IMR-90 (cell line): ENCODE measurements at regions not wholly inside any gene's neighbourhood (a gene's known extent, or its start where the extent isn't known, plus 50 kb on each side); places are given as distances from the start of the nearest gene placed in this dataset.

Experiments
- ATAC-seq: fragments of 200-7000 bp; cut with Tn5 transposase; 2 replicates; pipeline ENCODE4 v1.9.1; 2020; ENCODE audit warnings: low read depth, mild to moderate bottlenecking, moderate library complexity
- BruUV-seq: library from RNA; stranded (reverse); fragments of 400-500 nt; replicated peaks from 2 replicates; lab custom pipeline; 2021; lab: Mats Ljungman, UMichigan
- CTCF ChIA-PET: fragments of 300-600 bp; formaldehyde crosslinking; extraction: SDS; loops from one replicate; lab custom pipeline; 2021; ENCODE audit warnings: antibody characterized with exemption; lab: Yijun Ruan, JAX
- POLR2A ChIA-PET: fragments of 300-600 bp; sonication (Branson Sonifier 250); formaldehyde crosslinking; loops from one replicate; lab custom pipeline; 2022; ENCODE audit warnings: antibody characterized with exemption; ENCODE audit not compliant: unreplicated experiment; lab: Charles Lee
- DNase-seq: peaks from one replicate; pipeline ENCODE4 v3.0.0; 2013
- H2AFZ ChIP-seq: replicated peaks from 2 replicates; pipeline ENCODE3; 2013; ENCODE audit warnings: low read length, mild to moderate bottlenecking; ENCODE audit not compliant: poor library complexity
- H2AK5ac ChIP-seq: 2 replicates; pipeline ENCODE4 v1.6.1; 2013; ENCODE audit warnings: low read depth, low read length, inconsistent platforms
- H2AK9ac ChIP-seq: replicated peaks from 2 replicates; pipeline ENCODE3; 2013; ENCODE audit warnings: mild to moderate bottlenecking, low read depth, low read length, moderate library complexity; ENCODE audit not compliant: poor library complexity
- H2BK120ac ChIP-seq: 2 replicates; pipeline ENCODE4 v1.6.1; 2013; ENCODE audit warnings: low read depth, low read length, inconsistent platforms
- H2BK15ac ChIP-seq: 3 replicates; pipeline ENCODE4 v1.6.1; 2013; ENCODE audit warnings: low read depth, low read length, inconsistent platforms
- H2BK20ac ChIP-seq: 2 replicates; pipeline ENCODE4 v1.6.1; 2013; ENCODE audit warnings: low read depth, mild to moderate bottlenecking, inconsistent platforms, low read length, moderate library complexity
- H2BK5ac ChIP-seq: 2 replicates; pipeline ENCODE4 v1.6.1; 2013; ENCODE audit warnings: mild to moderate bottlenecking, low read depth, low read length, inconsistent platforms; ENCODE audit not compliant: poor library complexity, severe bottlenecking
- H3K14ac ChIP-seq: replicated peaks from 2 replicates; pipeline ENCODE4 v1.6.1; 2013; ENCODE audit warnings: low read depth, low read length, inconsistent platforms
- H3K18ac ChIP-seq: 2 replicates; pipeline ENCODE4 v1.6.1; 2013; ENCODE audit warnings: low read depth, low read length, control low read depth
- H3K23ac ChIP-seq: 2 replicates; pipeline ENCODE4 v1.6.1; 2013; ENCODE audit warnings: low read depth, low read length, inconsistent platforms
- H3K27ac ChIP-seq: 2 replicates; pipeline ENCODE4 v1.5.1; 2013; ENCODE audit warnings: mild to moderate bottlenecking, control low read depth, low read length; ENCODE audit not compliant: insufficient read depth
- H3K27me3 ChIP-seq: 2 replicates; pipeline ENCODE4 v1.6.1; 2013; ENCODE audit warnings: low read length; ENCODE audit not compliant: control insufficient read depth, insufficient read depth
- H3K36me3 ChIP-seq: 2 replicates; pipeline ENCODE4 v1.6.1; 2013; ENCODE audit warnings: low read length, mixed read lengths; ENCODE audit not compliant: control insufficient read depth, insufficient read depth
- H3K4ac ChIP-seq: 2 replicates; pipeline ENCODE4 v1.6.1; 2013; ENCODE audit warnings: low read depth, low read length, inconsistent platforms
- H3K4me1 ChIP-seq: 2 replicates; pipeline ENCODE4 v1.6.1; 2013; ENCODE audit warnings: low read length, mixed read lengths; ENCODE audit not compliant: control insufficient read depth, insufficient read depth
- H3K4me2 ChIP-seq: 2 replicates; pipeline ENCODE4 v1.6.1; 2013; ENCODE audit warnings: low read depth, mild to moderate bottlenecking, control low read depth, low read length, moderate library complexity
- H3K4me3 ChIP-seq: 2 replicates; pipeline ENCODE4 v1.5.1; 2013; ENCODE audit warnings: low read depth, mild to moderate bottlenecking, control low read depth, low read length, moderate library complexity; ENCODE audit not compliant: insufficient read depth
- H3K56ac ChIP-seq: 2 replicates; pipeline ENCODE4 v1.6.1; 2013; ENCODE audit warnings: low read length, inconsistent platforms; ENCODE audit not compliant: insufficient read depth; ENCODE audit errors: extremely low read depth
- H3K79me1 ChIP-seq, 2 experiments: 2 replicates each; pipeline ENCODE4 v1.6.1; 2013; ENCODE audit warnings: low read length in 2 of 2, inconsistent platforms in 1 of 2, low read depth in 1 of 2
- H3K9ac ChIP-seq: 2 replicates; pipeline ENCODE4 v1.6.1; 2013; ENCODE audit warnings: low read depth, low read length, control low read depth
- H3K9me1 ChIP-seq: 2 replicates; pipeline ENCODE4 v1.6.1; 2013; ENCODE audit warnings: low read length, inconsistent platforms; ENCODE audit not compliant: insufficient read depth
- H3K9me3 ChIP-seq: 2 replicates; pipeline ENCODE4 v1.6.1; 2013; ENCODE audit warnings: low read length; ENCODE audit not compliant: control insufficient read depth, insufficient read depth
- H4K20me1 ChIP-seq: 2 replicates; pipeline ENCODE4 v1.6.1; 2013; ENCODE audit warnings: low read length, inconsistent platforms; ENCODE audit not compliant: insufficient read depth
- H4K5ac ChIP-seq: 2 replicates; pipeline ENCODE4 v1.6.1; 2013; ENCODE audit warnings: mild to moderate bottlenecking, low read depth, low read length, control low read depth
- H4K8ac ChIP-seq, 2 experiments: 2 replicates each; pipeline ENCODE4 v1.6.1; 2013; ENCODE audit warnings: low read depth in 2 of 2, low read length in 2 of 2, control low read depth in 1 of 2, inconsistent platforms in 1 of 2
- H4K91ac ChIP-seq: 2 replicates; pipeline ENCODE4 v1.6.1; 2013; ENCODE audit warnings: low read depth, low read length, inconsistent platforms; ENCODE audit not compliant: insufficient read depth
- CHD1 ChIP-seq: IDR thresholded peaks from 2 replicates; pipeline ENCODE4 v1.6.1; 2012; ENCODE audit warnings: low read depth, low read length, improper control_type of control experiment
- FOS ChIP-seq: fragments of 150-350 bp; IDR thresholded peaks from 2 replicates; pipeline ENCODE4 v1.6.1; 2016; ENCODE audit warnings: low read depth, low read length
- RAD21 ChIP-seq: IDR thresholded peaks from 2 replicates; pipeline ENCODE4 v1.6.1; 2012; ENCODE audit warnings: low read length, improper control_type of control experiment
- RCOR1 ChIP-seq: IDR thresholded peaks from 2 replicates; pipeline ENCODE4 v1.6.1; 2012; ENCODE audit warnings: mild to moderate bottlenecking, low read length, improper control_type of control experiment; ENCODE audit not compliant: insufficient replicate concordance
- RFX5 ChIP-seq: IDR thresholded peaks from 2 replicates; pipeline ENCODE4 v1.8.0; 2012; ENCODE audit warnings: low read depth, mild to moderate bottlenecking, low read length, moderate library complexity
- SMC3 ChIP-seq: fragments of 150-350 bp; IDR thresholded peaks from 2 replicates; pipeline ENCODE4 v1.6.1; 2016; ENCODE audit warnings: low read depth, mild to moderate bottlenecking, antibody characterized with exemption, low read length, moderate library complexity
- WGBS, 2 experiments: methylation state at CpG; one replicate each; pipeline versions ENCODE4 v1.1.5 to v1.1.7; 2013; ENCODE audit warnings: missing lambda C conversion rate in 2 of 2; ENCODE audit not compliant: insufficient read length in 1 of 2; ENCODE audit errors: extremely low coverage in 2 of 2; 5-methylcytosine and 5-hydroxymethylcytosine counted together
- dilution Hi-C: fragments of 300-500 bp; cut with HindIII; formaldehyde crosslinking; loops from one replicate; pipeline ENCODE4 v1.14.3; 2018; ENCODE audit warnings: low sequenced_read_pairs; ENCODE audit not compliant: unreplicated experiment
- in situ Hi-C: fragments of 300-500 bp; cut with MboI; formaldehyde crosslinking; loops from 3 replicates; pipeline ENCODE4 v1.14.3; 2019; ENCODE audit warnings: low sequenced_read_pairs, inconsistent platforms, mixed read lengths
- intact Hi-C: fragments of 100-400 bp; cut with micrococcal nuclease; formaldehyde crosslinking; loops from 2 replicates; pipeline ENCODE4 v1.10.0; 2022
- TF ChIP-seq, protein P1 (sequence below): fragments of 150-350 bp; IDR thresholded peaks from 2 replicates; pipeline ENCODE4 v1.6.1; 2016; ENCODE audit warnings: low read depth, mild to moderate bottlenecking, low read length, moderate library complexity, borderline replicate concordance

DNA sequence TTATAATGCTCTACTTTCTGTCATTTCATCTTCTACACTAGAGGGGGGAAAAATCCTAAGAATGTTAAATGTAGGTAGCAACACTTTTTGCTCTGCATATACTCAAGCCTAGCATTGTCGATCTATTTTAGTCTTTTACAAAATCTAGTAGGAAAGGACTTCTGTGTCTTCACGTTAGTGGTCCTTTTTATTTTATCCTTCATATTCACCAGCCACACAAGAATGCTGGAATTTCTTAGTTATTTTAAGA, 253.0 kb upstream of the FLRT2 start:
- Histone ChIP-seq H3K9me1 (no peaks in the 10 kb centered on the region), H3K14ac (no peak overlapping the region), H3K36me3 (no peaks in the 10 kb centered on the region), H2AFZ (no peak overlapping the region), H3K27me3 (no peaks in the 10 kb centered on the region), H2BK120ac (no peak overlapping the region), H3K79me1 (no peaks in the 10 kb centered on the region), H4K8ac (no peak overlapping the region), H2AK5ac (no peak overlapping the region), H3K4me1 (no peaks in the 10 kb centered on the region), H3K4me2 (no peak overlapping the region), H2BK5ac (no peak overlapping the region), H3K23ac (no peak overlapping the region), H3K4me3 (no peak overlapping the region), H3K27ac (no peak overlapping the region), H3K9me3 (no peaks in the 10 kb centered on the region), H3K18ac (no peak overlapping the region), H4K91ac (no peak overlapping the region), H2BK20ac (no peak overlapping the region), H4K20me1 (no peaks in the 10 kb centered on the region), H2BK15ac (no peak overlapping the region), H3K56ac (no peak overlapping the region), H4K5ac (no peak overlapping the region), H3K9ac (no peak overlapping the region), H2AK9ac (no peak overlapping the region), H3K4ac (no peak overlapping the region)
- no peak for ATAC-seq
- ChIA-PET POLR2A (no interaction called here), CTCF (interaction anchor here (1.1 kb wide), 1 partner anchor 8 kb away, joined by 3 read pairs; no protein-coding TSS in a partner anchor)
- WGBS, 2 experiments = no CpG with 5 or more reads among the region's 2 CpGs
- dilution Hi-C loops = no loop called here
- BruUV-seq = no TSS peak
- in situ Hi-C loops = no loop called here
- TF ChIP-seq, protein P1, sequence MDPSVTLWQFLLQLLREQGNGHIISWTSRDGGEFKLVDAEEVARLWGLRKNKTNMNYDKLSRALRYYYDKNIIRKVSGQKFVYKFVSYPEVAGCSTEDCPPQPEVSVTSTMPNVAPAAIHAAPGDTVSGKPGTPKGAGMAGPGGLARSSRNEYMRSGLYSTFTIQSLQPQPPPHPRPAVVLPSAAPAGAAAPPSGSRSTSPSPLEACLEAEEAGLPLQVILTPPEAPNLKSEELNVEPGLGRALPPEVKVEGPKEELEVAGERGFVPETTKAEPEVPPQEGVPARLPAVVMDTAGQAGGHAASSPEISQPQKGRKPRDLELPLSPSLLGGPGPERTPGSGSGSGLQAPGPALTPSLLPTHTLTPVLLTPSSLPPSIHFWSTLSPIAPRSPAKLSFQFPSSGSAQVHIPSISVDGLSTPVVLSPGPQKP = no peak
- TF ChIP-seq FOS (no peak), SMC3 (no peak), RFX5 (no peak), RAD21 (no peak), CHD1 (no peak), RCOR1 (no peak)
- no peak for DNase-seq
- intact Hi-C loops = no loop called here
